ENCODE measurements at regions not wholly inside any gene's neighbourhood (a gene's known extent, or its start where the extent isn't known, plus 50 kb on each side); places are given as distances from the start of the nearest gene placed in this dataset.
"Not testable (repeated sequence)": the region's sequence is repeated elsewhere in the genome, so short reads cannot be mapped to it uniquely, and the experiment has no call there.

GRCh38 chr10:61818251-61818650 lies 83.2 kb upstream of the ARID5B start:
- DNase-seq: not testable (repeated sequence)

GRCh38 chr10:61819208-61819607 lies 82.3 kb upstream of the ARID5B start:
- DNase-seq: no peak

- no peak for DNase-seq
Observed at GRCh38 chr10:61821153-61821552, 80.3 kb upstream of the ARID5B start.

- DNase-seq: no peak
Observed at GRCh38 chr10:61821693-61822092, 79.8 kb upstream of the ARID5B start.

- no peak for DNase-seq
Observed at GRCh38 chr10:61822096-61822495, 79.4 kb upstream of the ARID5B start.

GRCh38 chr10:61822781-61823230 lies 78.7 kb upstream of the ARID5B start:
- DNase-seq: no peak

- DNase-seq: no peak
Observed at GRCh38 chr10:61825001-61825400, 76.5 kb upstream of the ARID5B start.

GRCh38 chr10:61825628-61826027 lies 75.9 kb upstream of the ARID5B start:
- DNase-seq: no peak

- no peak for DNase-seq
Observed at GRCh38 chr10:61828034-61828433, 73.5 kb upstream of the ARID5B start.

- DNase-seq: no peak
Observed at GRCh38 chr10:61828788-61829187, 72.7 kb upstream of the ARID5B start.

- DNase-seq: no peak
Observed at GRCh38 chr10:61830072-61830845, 71.2 kb upstream of the ARID5B start.

GRCh38 chr10:61830846-61831273 lies 70.6 kb upstream of the ARID5B start:
- no peak for DNase-seq

GRCh38 chr10:61832866-61833481 lies 68.5 kb upstream of the ARID5B start:
- peak in 1 of 2 donors; percentile 10 for DNase-seq

GRCh38 chr10:61834519-61834918 lies 67.0 kb upstream of the ARID5B start:
- no peak for DNase-seq

GRCh38 chr10:61835069-61835945 lies 66.2 kb upstream of the ARID5B start:
- DNase-seq: peak in 1 of 2 donors; percentile 39

- no peak for DNase-seq
Observed at GRCh38 chr10:61835946-61836887, 65.3 kb upstream of the ARID5B start.

- DNase-seq: no peak
Observed at GRCh38 chr10:61836888-61837754, 64.4 kb upstream of the ARID5B start.

- DNase-seq: no peak
Observed at GRCh38 chr10:61837755-61838171, 63.7 kb upstream of the ARID5B start.

- no peak for DNase-seq
Observed at GRCh38 chr10:61839916-61840315, 61.6 kb upstream of the ARID5B start.

GRCh38 chr10:61840403-61840802 lies 61.1 kb upstream of the ARID5B start:
- no peak for DNase-seq

- DNase-seq: no peak
Observed at GRCh38 chr10:61841338-61841875, 60.1 kb upstream of the ARID5B start.

Data from inflammatory macrophage (primary cell).